MM.1S (cell line): ENCODE measurements at regions not wholly inside any gene's neighbourhood (a gene's known extent, or its start where the extent isn't known, plus 50 kb on each side); places are given as distances from the start of the nearest gene placed in this dataset.

ENCODE experiments used
- CTCF ChIP-seq: fragments of 300-600 bp; sonication (generic); IDR thresholded peaks from 2 replicates; pipeline ENCODE4 v1.5.1; 2016; ENCODE audit warnings: antibody characterized with exemption, low read length, mixed read lengths
- EZH2phosphoT487 ChIP-seq: fragments of 300-600 bp; sonication (generic); IDR thresholded peaks from 2 replicates; pipeline ENCODE4 v1.6.1; 2018; ENCODE audit warnings: antibody characterized with exemption, low read length

DNA sequence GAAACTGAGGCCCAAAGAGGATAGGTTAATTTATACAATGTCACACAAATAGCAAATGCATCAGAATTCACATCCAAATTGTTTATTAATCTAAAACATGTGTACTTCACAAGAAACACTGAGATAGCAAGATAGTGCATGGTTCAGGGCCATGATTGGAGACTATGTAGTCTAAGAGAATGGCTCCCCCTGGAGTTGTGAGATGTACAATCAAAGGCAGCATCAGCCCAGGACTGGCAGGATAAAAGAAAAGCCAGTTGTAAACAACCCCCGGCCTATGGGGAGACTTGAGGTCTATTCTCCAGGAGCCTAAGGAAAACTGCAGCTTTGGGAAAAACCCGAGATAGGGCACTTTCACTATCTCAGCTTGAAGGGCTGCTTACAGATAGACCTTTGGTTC, 511.0 kb downstream of the OMA1 start:
- TF ChIP-seq CTCF (peak; percentile 24), EZH2phosphoT487 (no peak)
